Progenitor cell of endocrine pancreas (in vitro differentiated cells): ENCODE measurements at regions not wholly inside any gene's neighbourhood (a gene's known extent, or its start where the extent isn't known, plus 50 kb on each side); places are given as distances from the start of the nearest gene placed in this dataset.
"Not testable (repeated sequence)": the region's sequence is repeated elsewhere in the genome, so short reads cannot be mapped to it uniquely, and the experiment has no call there.

Experiments used
- DNase-seq: peaks from one replicate; pipeline ENCODE4 v3.0.0; 2021; ENCODE audit warnings: low spot score; ENCODE audit not compliant: unreplicated experiment
- H3K27ac Mint-ChIP-seq: 2 replicates; pipeline ENCODE4 v1.8.0; 2021; ENCODE audit warnings: mild to moderate bottlenecking, moderate library complexity, mixed read lengths
- H3K27me3 Mint-ChIP-seq: 2 replicates; pipeline ENCODE4 v1.8.0; 2021; ENCODE audit warnings: mixed read lengths
- H3K36me3 Mint-ChIP-seq: 2 replicates; pipeline ENCODE4 v1.8.0; 2022; ENCODE audit warnings: mixed read lengths; ENCODE audit not compliant: insufficient read depth
- H3K4me1 Mint-ChIP-seq: 2 replicates; pipeline ENCODE4 v1.8.0; 2021; ENCODE audit warnings: low read depth, mixed read lengths
- H3K4me3 Mint-ChIP-seq: 2 replicates; pipeline ENCODE4 v1.8.0; 2021; ENCODE audit warnings: low read depth, mild to moderate bottlenecking, moderate library complexity, mixed read lengths
- H3K9me3 Mint-ChIP-seq: 2 replicates; pipeline ENCODE4 v1.8.0; 2021; ENCODE audit warnings: low read depth, mixed read lengths
- TF ChIP-seq, protein P1 (sequence below): fragments of 200-600 bp; sonication (generic); IDR thresholded peaks from one replicate; pipeline ENCODE4 v1.5.0; 2021; ENCODE audit warnings: antibody characterized with exemption, mild to moderate bottlenecking; ENCODE audit not compliant: unreplicated experiment

DNA sequence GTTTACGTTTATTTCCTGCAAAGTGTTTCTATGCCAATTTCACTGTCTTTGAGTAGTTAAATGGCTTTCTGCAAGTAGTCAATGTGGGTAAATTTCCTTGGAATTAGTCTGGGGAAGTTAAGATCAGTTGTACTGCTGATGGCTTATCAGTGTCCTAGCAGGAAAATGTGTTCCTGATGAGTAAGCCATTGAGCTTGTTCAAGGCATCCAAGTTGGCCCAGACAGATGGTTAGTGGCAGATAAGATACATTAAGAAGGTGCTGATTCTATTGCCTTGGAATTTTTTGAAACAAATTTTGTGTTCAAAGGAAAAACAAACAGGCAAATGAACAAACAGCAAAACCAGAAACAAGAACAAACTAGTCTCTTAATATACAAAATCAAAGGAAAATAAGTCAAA lies 258.4 kb downstream of the MAP2K6 start:
- TF ChIP-seq, protein P1, sequence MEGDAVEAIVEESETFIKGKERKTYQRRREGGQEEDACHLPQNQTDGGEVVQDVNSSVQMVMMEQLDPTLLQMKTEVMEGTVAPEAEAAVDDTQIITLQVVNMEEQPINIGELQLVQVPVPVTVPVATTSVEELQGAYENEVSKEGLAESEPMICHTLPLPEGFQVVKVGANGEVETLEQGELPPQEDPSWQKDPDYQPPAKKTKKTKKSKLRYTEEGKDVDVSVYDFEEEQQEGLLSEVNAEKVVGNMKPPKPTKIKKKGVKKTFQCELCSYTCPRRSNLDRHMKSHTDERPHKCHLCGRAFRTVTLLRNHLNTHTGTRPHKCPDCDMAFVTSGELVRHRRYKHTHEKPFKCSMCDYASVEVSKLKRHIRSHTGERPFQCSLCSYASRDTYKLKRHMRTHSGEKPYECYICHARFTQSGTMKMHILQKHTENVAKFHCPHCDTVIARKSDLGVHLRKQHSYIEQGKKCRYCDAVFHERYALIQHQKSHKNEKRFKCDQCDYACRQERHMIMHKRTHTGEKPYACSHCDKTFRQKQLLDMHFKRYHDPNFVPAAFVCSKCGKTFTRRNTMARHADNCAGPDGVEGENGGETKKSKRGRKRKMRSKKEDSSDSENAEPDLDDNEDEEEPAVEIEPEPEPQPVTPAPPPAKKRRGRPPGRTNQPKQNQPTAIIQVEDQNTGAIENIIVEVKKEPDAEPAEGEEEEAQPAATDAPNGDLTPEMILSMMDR = no peak
- Mint-ChIP-seq H3K4me1 (peaks cover 1% of the 10 kb centered on the region), H3K27ac (no peak overlapping the region), H3K36me3 (no peaks in the 10 kb centered on the region), H3K9me3 (peaks cover 2% of the 10 kb centered on the region), H3K4me3 (no peak overlapping the region), H3K27me3 (no peaks in the 10 kb centered on the region)
- DNase-seq = no peak

- no peak for DNase-seq
- TF ChIP-seq, protein P1 = no peak
- no peak overlapping the region for H3K27ac Mint-ChIP-seq
- H3K4me1 Mint-ChIP-seq = peaks cover 1% of the 10 kb centered on the region
- H3K9me3 Mint-ChIP-seq = peaks cover 4% of the 10 kb centered on the region
- H3K27me3 Mint-ChIP-seq = no peaks in the 10 kb centered on the region
- H3K36me3 Mint-ChIP-seq = no peaks in the 10 kb centered on the region
- no peak overlapping the region for H3K4me3 Mint-ChIP-seq
Measured at GRCh38 chr17:69677130-69677529, 262.6 kb downstream of the MAP2K6 start.

DNA sequence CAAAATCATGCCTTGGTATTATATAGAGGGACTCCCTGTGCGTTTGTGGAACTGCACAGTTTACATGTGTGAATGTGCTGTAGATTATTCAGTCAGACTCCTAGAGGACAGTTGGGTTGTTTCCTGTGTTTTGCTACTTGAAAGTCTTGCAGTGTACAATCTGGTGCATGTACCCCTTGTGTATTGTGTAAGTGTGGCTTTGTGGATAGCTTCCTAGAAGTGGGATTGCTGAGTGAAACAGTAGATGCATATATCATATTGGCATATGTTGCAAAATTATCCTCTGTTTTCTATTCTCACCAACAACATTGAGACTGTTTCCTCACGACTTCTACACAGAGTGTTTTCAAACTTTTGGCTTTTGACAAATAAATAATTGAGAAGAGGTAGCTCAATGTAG lies 263.7 kb downstream of the MAP2K6 start:
- TF ChIP-seq, protein P1 = no peak
- no peak for DNase-seq
- Mint-ChIP-seq H3K27ac (no peak overlapping the region), H3K36me3 (no peaks in the 10 kb centered on the region), H3K27me3 (no peaks in the 10 kb centered on the region), H3K9me3 (peaks cover 4% of the 10 kb centered on the region), H3K4me1 (peaks cover 1% of the 10 kb centered on the region), H3K4me3 (no peak overlapping the region)

DNA sequence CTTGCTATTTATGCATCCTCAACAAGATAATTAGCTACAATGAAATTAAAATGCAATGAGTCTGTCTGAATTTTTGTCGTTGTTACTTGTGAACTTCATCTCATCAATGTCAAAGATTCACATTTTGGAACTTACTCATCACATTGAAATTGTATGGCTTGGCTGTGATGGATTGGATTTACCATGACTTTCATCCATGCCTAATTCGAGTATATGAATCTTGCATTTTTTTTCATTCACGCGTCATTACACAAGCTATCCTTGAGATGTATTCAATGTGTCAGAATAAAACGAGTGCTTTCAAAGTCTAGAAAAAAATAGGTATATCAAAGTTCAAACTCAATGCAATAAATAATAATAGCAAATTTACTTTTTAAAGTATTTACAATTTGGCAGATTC lies 265.3 kb downstream of the MAP2K6 start:
- Mint-ChIP-seq H3K36me3 (no peaks in the 10 kb centered on the region), H3K4me3 (no peak overlapping the region), H3K4me1 (peaks cover 1% of the 10 kb centered on the region), H3K27me3 (no peaks in the 10 kb centered on the region), H3K9me3 (peaks cover 4% of the 10 kb centered on the region), H3K27ac (no peak overlapping the region)
- TF ChIP-seq, protein P1 = no peak
- no peak for DNase-seq

GRCh38 chr17:69684251-69684650 lies 269.8 kb downstream of the MAP2K6 start:
- TF ChIP-seq, protein P1 = no peak
- Mint-ChIP-seq H3K36me3 (no peaks in the 10 kb centered on the region), H3K27me3 (no peaks in the 10 kb centered on the region), H3K9me3 (peaks cover 20% of the 10 kb centered on the region), H3K27ac (no peak overlapping the region), H3K4me3 (no peak overlapping the region), H3K4me1 (no peaks in the 10 kb centered on the region)
- DNase-seq = no peak

- peaks cover 24% of the 10 kb centered on the region for H3K9me3 Mint-ChIP-seq
- not testable (repeated sequence) for H3K27me3 Mint-ChIP-seq, H3K4me3 Mint-ChIP-seq, H3K36me3 Mint-ChIP-seq, H3K4me1 Mint-ChIP-seq, DNase-seq, H3K27ac Mint-ChIP-seq
Measured at GRCh38 chr17:69685150-69685549, 270.7 kb downstream of the MAP2K6 start.
